Neural cell (in vitro differentiated cells): ENCODE measurements at regions not wholly inside any gene's neighbourhood (a gene's known extent, or its start where the extent isn't known, plus 50 kb on each side); places are given as distances from the start of the nearest gene placed in this dataset.

Experiments used
- H2AFZ ChIP-seq: fragments of 200-600, 300-800 bp; sonication (generic), shearing (Covaris generic); 2 replicates; pipeline ENCODE4 v1.6.0; 2014; ENCODE audit warnings: low read depth, mild to moderate bottlenecking, antibody characterized with exemption, low read length, moderate library complexity
- H3F3A ChIP-seq: fragments of 200-600 bp; shearing (Covaris generic); 2 replicates; pipeline ENCODE4 v1.6.1; 2016; ENCODE audit warnings: mild to moderate bottlenecking, moderate library complexity, mixed read lengths, antibody characterized with exemption, low read length; ENCODE audit not compliant: insufficient read depth, poor library complexity, severe bottlenecking
- H3K27ac ChIP-seq: fragments of 200-600, 300-800 bp; sonication (generic), shearing (Covaris generic); 2 replicates; pipeline ENCODE4 v1.5.1; 2014; ENCODE audit warnings: mild to moderate bottlenecking, low read length, moderate library complexity
- H3K27me3 ChIP-seq: fragments of 300-800, 200-600 bp; sonication (generic), shearing (Covaris generic); 2 replicates; pipeline ENCODE4 v1.6.0; 2014; ENCODE audit warnings: mild to moderate bottlenecking, low read depth, low read length, moderate library complexity; ENCODE audit not compliant: insufficient read depth
- H3K36me3 ChIP-seq: fragments of 300-800, 200-600 bp; sonication (generic), shearing (Covaris generic); 2 replicates; pipeline ENCODE4 v1.5.1; 2014; ENCODE audit warnings: mild to moderate bottlenecking, antibody characterized with exemption, low read length, moderate library complexity; ENCODE audit not compliant: insufficient read depth
- H3K4me2 ChIP-seq: fragments of 300-800, 200-600 bp; sonication (generic), shearing (Covaris generic); 2 replicates; pipeline ENCODE4 v1.6.0; 2014; ENCODE audit warnings: mild to moderate bottlenecking, low read length
- H3K4me3 ChIP-seq: fragments of 300-800, 200-600 bp; sonication (generic), shearing (Covaris generic); 2 replicates; pipeline ENCODE4 v1.5.1; 2014; ENCODE audit warnings: mild to moderate bottlenecking, low read length, moderate library complexity
- H3K79me2 ChIP-seq: fragments of 200-600 bp; shearing (Covaris generic); replicated peaks from 2 replicates; pipeline ENCODE4 v1.6.0; 2014; ENCODE audit warnings: mild to moderate bottlenecking, low read length, moderate library complexity; ENCODE audit not compliant: insufficient read depth
- H3K9ac ChIP-seq: fragments of 300-800, 200-600 bp; sonication (generic), shearing (Covaris generic); 2 replicates; pipeline ENCODE4 v1.6.1; 2016; ENCODE audit warnings: mild to moderate bottlenecking, low read length, mixed read lengths
- H3K9me2 ChIP-seq: fragments of 200-600 bp; shearing (Covaris generic); 2 replicates; pipeline ENCODE4 v1.6.1; 2016; ENCODE audit warnings: mild to moderate bottlenecking, low read length, mixed read lengths; ENCODE audit not compliant: insufficient read depth
- H3K9me3 ChIP-seq: fragments of 200-600, 300-800 bp; sonication (generic), shearing (Covaris generic); 2 replicates; pipeline ENCODE4 v1.6.1; 2016; ENCODE audit warnings: mild to moderate bottlenecking, mixed run types, low read length, moderate library complexity, mixed read lengths
- H4K20me1 ChIP-seq: fragments of 200-600 bp; shearing (Covaris generic); 2 replicates; pipeline ENCODE4 v1.6.1; 2016; ENCODE audit warnings: mild to moderate bottlenecking, mixed run types; ENCODE audit not compliant: insufficient read depth
- EP300 ChIP-seq: fragments of 450-650 bp; conservative IDR thresholded peaks from 2 replicates; pipeline ENCODE4 v1.6.1; 2014; ENCODE audit warnings: antibody characterized with exemption, mild to moderate bottlenecking, moderate library complexity; ENCODE audit not compliant: poor library complexity, severe bottlenecking
- EZH2 ChIP-seq: fragments of 200-600, 300-800 bp; shearing (Covaris generic), sonication (generic); IDR thresholded peaks from 2 replicates; pipeline ENCODE4 v1.6.1; 2014; ENCODE audit warnings: antibody characterized with exemption, low read length, borderline replicate concordance, mild to moderate bottlenecking; ENCODE audit not compliant: insufficient read depth, poor library complexity, severe bottlenecking
- MXI1 ChIP-seq: fragments of 450-650 bp; conservative IDR thresholded peaks from 2 replicates; pipeline ENCODE4 v1.6.1; 2014; ENCODE audit warnings: antibody characterized with exemption, mild to moderate bottlenecking; ENCODE audit not compliant: poor library complexity, severe bottlenecking
- POLR2AphosphoS5 ChIP-seq: IDR thresholded peaks from 2 replicates; pipeline ENCODE4 v1.6.1; 2012
- RAD21 ChIP-seq: fragments of 450-650 bp; conservative IDR thresholded peaks from 2 replicates; pipeline ENCODE4 v1.6.1; 2014; ENCODE audit warnings: antibody characterized with exemption, mild to moderate bottlenecking, moderate library complexity
- SMC3 ChIP-seq: fragments of 450-650 bp; conservative IDR thresholded peaks from 2 replicates; pipeline ENCODE4 v1.6.1; 2014; ENCODE audit warnings: antibody characterized with exemption, mild to moderate bottlenecking, moderate library complexity; ENCODE audit not compliant: poor library complexity
- TAF1 ChIP-seq: IDR thresholded peaks from 2 replicates; pipeline ENCODE4 v1.6.1; 2012; ENCODE audit warnings: low read depth
- TF ChIP-seq, protein P1 (sequence below): fragments of 450-650 bp; IDR thresholded peaks from 2 replicates; pipeline ENCODE4 v1.5.1; 2014; ENCODE audit warnings: antibody characterized with exemption, mild to moderate bottlenecking, moderate library complexity; ENCODE audit not compliant: poor library complexity, severe bottlenecking
- TF ChIP-seq, protein P2 (sequence below): IDR thresholded peaks from 2 replicates; pipeline ENCODE4 v1.6.1; 2012; ENCODE audit warnings: borderline replicate concordance

DNA sequence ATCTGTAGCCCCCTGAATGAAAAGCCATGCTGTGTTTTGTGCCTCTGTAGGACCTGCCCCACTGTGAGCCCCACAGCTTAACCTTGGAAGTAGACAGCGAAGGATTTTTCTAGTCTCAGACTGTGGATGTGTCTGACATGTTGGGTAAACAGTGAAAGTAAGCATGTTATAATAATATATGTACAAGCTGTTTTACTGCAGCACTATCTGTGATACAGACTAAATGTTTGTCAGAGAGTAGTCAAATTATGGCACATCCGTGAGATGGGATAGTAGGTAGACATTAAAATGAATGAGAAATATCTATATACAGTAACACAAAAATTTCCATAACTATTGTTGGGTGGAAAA, 381.2 kb upstream of the NR3C2 start:
- Histone ChIP-seq H3K9me2 (no peaks in the 10 kb centered on the region), H3K9ac (no peak overlapping the region), H3K4me3 (no peak overlapping the region), H3K36me3 (no peaks in the 10 kb centered on the region), H4K20me1 (no peaks in the 10 kb centered on the region), H3K27ac (no peak overlapping the region), H3K4me2 (no peak overlapping the region), H3K9me3 (no peaks in the 10 kb centered on the region), H3F3A (no peaks in the 10 kb centered on the region), H3K79me2 (no peaks in the 10 kb centered on the region), H2AFZ (no peak overlapping the region), H3K27me3 (no peaks in the 10 kb centered on the region)
- TF ChIP-seq EP300 (no peak), POLR2AphosphoS5 (no peak), EZH2 (no peak), RAD21 (no peak), SMC3 (no peak), MXI1 (no peak), TAF1 (no peak)
- TF ChIP-seq, protein P1, sequence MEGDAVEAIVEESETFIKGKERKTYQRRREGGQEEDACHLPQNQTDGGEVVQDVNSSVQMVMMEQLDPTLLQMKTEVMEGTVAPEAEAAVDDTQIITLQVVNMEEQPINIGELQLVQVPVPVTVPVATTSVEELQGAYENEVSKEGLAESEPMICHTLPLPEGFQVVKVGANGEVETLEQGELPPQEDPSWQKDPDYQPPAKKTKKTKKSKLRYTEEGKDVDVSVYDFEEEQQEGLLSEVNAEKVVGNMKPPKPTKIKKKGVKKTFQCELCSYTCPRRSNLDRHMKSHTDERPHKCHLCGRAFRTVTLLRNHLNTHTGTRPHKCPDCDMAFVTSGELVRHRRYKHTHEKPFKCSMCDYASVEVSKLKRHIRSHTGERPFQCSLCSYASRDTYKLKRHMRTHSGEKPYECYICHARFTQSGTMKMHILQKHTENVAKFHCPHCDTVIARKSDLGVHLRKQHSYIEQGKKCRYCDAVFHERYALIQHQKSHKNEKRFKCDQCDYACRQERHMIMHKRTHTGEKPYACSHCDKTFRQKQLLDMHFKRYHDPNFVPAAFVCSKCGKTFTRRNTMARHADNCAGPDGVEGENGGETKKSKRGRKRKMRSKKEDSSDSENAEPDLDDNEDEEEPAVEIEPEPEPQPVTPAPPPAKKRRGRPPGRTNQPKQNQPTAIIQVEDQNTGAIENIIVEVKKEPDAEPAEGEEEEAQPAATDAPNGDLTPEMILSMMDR = no peak
- TF ChIP-seq, protein P2, sequence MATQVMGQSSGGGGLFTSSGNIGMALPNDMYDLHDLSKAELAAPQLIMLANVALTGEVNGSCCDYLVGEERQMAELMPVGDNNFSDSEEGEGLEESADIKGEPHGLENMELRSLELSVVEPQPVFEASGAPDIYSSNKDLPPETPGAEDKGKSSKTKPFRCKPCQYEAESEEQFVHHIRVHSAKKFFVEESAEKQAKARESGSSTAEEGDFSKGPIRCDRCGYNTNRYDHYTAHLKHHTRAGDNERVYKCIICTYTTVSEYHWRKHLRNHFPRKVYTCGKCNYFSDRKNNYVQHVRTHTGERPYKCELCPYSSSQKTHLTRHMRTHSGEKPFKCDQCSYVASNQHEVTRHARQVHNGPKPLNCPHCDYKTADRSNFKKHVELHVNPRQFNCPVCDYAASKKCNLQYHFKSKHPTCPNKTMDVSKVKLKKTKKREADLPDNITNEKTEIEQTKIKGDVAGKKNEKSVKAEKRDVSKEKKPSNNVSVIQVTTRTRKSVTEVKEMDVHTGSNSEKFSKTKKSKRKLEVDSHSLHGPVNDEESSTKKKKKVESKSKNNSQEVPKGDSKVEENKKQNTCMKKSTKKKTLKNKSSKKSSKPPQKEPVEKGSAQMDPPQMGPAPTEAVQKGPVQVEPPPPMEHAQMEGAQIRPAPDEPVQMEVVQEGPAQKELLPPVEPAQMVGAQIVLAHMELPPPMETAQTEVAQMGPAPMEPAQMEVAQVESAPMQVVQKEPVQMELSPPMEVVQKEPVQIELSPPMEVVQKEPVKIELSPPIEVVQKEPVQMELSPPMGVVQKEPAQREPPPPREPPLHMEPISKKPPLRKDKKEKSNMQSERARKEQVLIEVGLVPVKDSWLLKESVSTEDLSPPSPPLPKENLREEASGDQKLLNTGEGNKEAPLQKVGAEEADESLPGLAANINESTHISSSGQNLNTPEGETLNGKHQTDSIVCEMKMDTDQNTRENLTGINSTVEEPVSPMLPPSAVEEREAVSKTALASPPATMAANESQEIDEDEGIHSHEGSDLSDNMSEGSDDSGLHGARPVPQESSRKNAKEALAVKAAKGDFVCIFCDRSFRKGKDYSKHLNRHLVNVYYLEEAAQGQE = no peak

DNA sequence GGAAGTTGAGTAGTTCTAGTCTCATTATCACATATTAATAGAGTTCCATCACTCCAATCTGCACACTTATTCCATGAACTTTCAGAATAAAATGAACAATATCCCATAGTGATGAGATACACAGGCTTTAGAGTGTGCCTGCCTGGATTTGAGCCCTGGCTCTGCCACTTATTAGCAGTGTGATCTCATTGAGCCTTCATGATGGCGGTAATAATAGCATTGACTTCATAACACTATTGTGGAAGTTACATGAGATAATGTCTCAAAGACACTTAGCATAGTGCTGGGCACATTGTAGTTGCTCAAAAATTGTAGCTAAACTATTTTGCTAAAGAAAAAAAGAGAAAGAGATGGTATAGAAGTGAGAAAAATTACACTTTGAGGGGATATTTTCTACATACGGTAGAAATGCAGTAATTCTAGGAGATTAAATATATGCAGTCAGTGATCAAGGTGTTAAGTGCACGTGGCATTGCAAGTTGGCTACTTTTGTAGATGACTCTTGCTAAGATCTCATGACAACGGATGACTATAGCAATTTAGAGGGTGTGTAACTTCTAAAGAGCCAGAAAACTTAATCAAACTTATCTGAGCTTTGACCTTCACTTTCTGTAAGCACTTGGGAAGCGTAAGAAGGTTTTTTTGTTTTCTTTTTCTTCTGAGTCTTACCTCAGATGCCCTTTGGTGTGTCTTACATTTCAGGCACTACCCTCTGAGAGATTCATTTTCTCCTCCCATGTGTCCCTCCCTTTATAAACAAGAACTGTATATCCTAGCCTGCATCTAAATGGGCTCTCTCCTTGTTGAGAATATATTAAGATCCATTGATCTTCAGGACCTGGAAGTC, 380.6 kb upstream of the NR3C2 start:
- Histone ChIP-seq H3K9me2 (no peaks in the 10 kb centered on the region), H3K4me3 (no peak overlapping the region), H3K4me2 (no peak overlapping the region), H2AFZ (no peak overlapping the region), H4K20me1 (no peaks in the 10 kb centered on the region), H3F3A (no peaks in the 10 kb centered on the region), H3K9me3 (no peaks in the 10 kb centered on the region), H3K36me3 (no peaks in the 10 kb centered on the region), H3K9ac (no peak overlapping the region), H3K79me2 (no peaks in the 10 kb centered on the region), H3K27ac (no peak overlapping the region), H3K27me3 (no peaks in the 10 kb centered on the region)
- TF ChIP-seq TAF1 = no peak
- TF ChIP-seq EZH2 = no peak
- TF ChIP-seq, protein P1 = no peak
- no peak for TF ChIP-seq EP300
- TF ChIP-seq RAD21 = no peak
- TF ChIP-seq, protein P2 = no peak
- no peak for TF ChIP-seq POLR2AphosphoS5
- no peak for TF ChIP-seq SMC3
- TF ChIP-seq MXI1 = no peak
